ENCODE measurements at regions not wholly inside any gene's neighbourhood (a gene's known extent, or its start where the extent isn't known, plus 50 kb on each side); places are given as distances from the start of the nearest gene placed in this dataset.

DNA sequence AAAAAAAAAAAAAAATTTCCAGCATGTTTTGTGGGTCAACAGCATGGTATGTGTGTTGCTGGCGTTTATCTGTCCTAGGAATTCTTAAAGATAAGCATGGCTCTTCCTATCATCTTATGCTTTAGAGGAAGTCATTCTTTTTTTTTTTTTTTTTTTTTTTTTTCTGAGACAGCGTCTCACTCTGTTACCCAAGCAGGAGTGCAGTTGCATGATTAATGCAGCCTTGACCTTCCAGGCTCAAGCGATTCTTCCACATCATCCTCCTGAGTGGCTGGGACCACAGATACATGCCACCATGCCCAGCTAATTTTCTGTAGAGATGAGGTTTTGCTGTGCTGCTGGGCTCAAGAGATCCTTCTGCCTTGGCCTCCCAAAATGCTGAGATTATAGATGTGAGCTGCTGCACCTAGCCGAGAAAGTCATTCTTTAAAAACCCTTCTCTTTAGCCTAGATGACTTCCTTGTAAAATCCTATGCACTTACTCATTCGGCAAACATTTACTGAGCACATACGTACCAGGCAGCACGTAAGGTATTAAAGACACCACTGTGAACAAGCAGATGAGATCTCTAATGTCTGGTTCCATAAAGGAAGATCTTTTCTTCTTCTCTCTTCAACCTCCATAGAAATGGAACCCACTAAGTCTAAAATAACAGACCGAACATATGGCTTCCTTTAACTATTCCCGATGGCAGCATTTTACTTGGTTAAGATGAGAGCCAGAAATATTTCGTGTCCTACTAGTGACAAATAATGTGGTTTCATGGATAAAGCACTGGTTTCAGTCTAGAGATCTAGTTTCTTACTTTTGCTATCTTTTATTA is 122.4 kb downstream of the RIN2 start:
- no peak overlapping the region for H2AFZ ChIP-seq (ENCODE audit: low read depth, low read length)

DNA sequence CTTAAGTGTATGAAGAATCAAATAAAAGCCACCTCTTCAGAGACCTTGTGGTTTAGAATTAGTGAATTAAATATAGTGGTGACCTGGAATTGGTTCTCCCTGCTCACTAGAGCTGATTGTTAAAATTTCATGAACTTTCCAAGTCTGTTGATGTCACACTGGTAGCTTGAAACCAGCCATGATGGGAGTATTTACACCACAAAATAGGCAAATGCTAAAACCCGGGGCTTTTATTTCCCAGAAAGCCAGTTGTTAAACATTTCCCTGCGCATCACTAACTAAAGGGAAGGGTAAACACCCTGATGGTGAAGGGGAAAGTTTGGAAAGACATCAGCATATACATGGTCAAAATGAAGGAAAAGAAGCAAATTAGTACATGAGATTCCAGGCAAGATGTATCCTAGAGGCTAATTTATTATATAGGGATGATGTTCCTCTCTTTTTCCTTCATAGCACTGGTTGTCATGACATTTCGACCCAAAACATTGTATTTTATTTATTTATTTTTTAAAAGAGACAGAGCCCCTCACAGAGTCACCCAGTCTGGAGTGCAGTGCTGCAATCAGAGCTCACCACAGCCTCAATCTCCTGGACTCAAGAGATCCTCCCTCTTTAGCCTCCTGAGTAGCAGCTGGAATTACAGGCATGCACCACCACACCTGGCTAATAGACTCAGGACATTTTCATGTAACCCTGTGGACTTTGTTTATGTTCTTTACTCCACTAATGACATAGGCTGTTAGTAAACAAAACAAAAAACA is 123.2 kb downstream of the RIN2 start:
- Histone ChIP-seq H3K9ac (ENCODE audit: low read length) (no peak overlapping the region), H3K9me3 (ENCODE audit: insufficient read depth, low read length) (no peaks in the 10 kb centered on the region), H3K4me1 (ENCODE audit: low read length) (no peaks in the 10 kb centered on the region), H3K4me3 (ENCODE audit: low read length) (no peak overlapping the region), H2AFZ (ENCODE audit: low read depth, low read length) (no peak overlapping the region), H3K27me3 (ENCODE audit: low read depth, low read length) (peaks cover 16% of the 10 kb centered on the region), H3K36me3 (replicated peaks; ENCODE audit: low read depth, low read length) (no peaks in the 10 kb centered on the region), H4K20me1 (ENCODE audit: insufficient read depth, low read length) (no peaks in the 10 kb centered on the region), H3K79me2 (ENCODE audit: low read length) (no peaks in the 10 kb centered on the region), H3K27ac (ENCODE audit: low read length) (no peak overlapping the region), H3K4me2 (ENCODE audit: low read length) (no peak overlapping the region)
- TF ChIP-seq EZH2phosphoT487 (IDR thresholded peaks at IDR 0.05; ENCODE audit: low read depth), result no peak
- TF ChIP-seq, protein P1, sequence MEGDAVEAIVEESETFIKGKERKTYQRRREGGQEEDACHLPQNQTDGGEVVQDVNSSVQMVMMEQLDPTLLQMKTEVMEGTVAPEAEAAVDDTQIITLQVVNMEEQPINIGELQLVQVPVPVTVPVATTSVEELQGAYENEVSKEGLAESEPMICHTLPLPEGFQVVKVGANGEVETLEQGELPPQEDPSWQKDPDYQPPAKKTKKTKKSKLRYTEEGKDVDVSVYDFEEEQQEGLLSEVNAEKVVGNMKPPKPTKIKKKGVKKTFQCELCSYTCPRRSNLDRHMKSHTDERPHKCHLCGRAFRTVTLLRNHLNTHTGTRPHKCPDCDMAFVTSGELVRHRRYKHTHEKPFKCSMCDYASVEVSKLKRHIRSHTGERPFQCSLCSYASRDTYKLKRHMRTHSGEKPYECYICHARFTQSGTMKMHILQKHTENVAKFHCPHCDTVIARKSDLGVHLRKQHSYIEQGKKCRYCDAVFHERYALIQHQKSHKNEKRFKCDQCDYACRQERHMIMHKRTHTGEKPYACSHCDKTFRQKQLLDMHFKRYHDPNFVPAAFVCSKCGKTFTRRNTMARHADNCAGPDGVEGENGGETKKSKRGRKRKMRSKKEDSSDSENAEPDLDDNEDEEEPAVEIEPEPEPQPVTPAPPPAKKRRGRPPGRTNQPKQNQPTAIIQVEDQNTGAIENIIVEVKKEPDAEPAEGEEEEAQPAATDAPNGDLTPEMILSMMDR (IDR thresholded peaks at IDR 0.05; ENCODE audit: low read depth, low read length), result no peak

More for the DNA sequence above, 122.4 kb downstream of the RIN2 start:
- no peak overlapping the region for H3K9ac ChIP-seq (ENCODE audit: low read length)
- TF ChIP-seq, protein P1 (IDR thresholded peaks at IDR 0.05; ENCODE audit: low read depth, low read length), result no peak
- TF ChIP-seq EZH2phosphoT487 (IDR thresholded peaks at IDR 0.05; ENCODE audit: low read depth), result no peak
- H4K20me1 ChIP-seq (ENCODE audit: insufficient read depth, low read length), result no peaks in the 10 kb centered on the region
- H3K9me3 ChIP-seq (ENCODE audit: insufficient read depth, low read length), result no peaks in the 10 kb centered on the region
- H3K4me3 ChIP-seq (ENCODE audit: low read length), result no peak overlapping the region
- H3K36me3 ChIP-seq (replicated peaks; ENCODE audit: low read depth, low read length), result no peaks in the 10 kb centered on the region
- H3K27ac ChIP-seq (ENCODE audit: low read length), result no peak overlapping the region
- H3K79me2 ChIP-seq (ENCODE audit: low read length), result no peaks in the 10 kb centered on the region
- H3K27me3 ChIP-seq (ENCODE audit: low read depth, low read length), result peaks cover 16% of the 10 kb centered on the region
- no peak overlapping the region for H3K4me2 ChIP-seq (ENCODE audit: low read length)
- H3K4me1 ChIP-seq (ENCODE audit: low read length), result no peaks in the 10 kb centered on the region

DNA sequence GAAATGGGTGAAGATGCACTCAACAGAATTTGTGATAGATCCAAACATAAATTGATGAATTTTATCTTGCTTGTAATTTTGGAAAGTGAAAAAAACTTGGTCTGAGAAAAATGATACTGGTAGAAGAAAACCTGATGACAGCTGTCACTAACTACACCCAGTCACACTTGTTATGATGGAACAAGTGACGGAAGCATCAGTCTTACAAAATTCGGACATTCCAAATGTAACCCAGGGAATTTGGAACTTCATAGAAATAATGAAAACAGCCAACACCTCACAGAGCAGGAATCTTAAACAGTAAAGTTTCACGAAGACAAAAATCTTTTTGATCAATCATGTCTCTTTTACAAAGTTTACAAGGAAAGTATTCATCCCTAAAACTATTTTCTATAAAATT is 123.9 kb downstream of the RIN2 start:
- no peak for TF ChIP-seq EZH2phosphoT487 (IDR thresholded peaks at IDR 0.05; ENCODE audit: low read depth)
- TF ChIP-seq, protein P1 (IDR thresholded peaks at IDR 0.05; ENCODE audit: low read depth, low read length), result no peak
- H3K4me1 ChIP-seq (ENCODE audit: low read length), result no peaks in the 10 kb centered on the region
- H3K27ac ChIP-seq (ENCODE audit: low read length), result no peak overlapping the region
- no peaks in the 10 kb centered on the region for H3K79me2 ChIP-seq (ENCODE audit: low read length)
- H4K20me1 ChIP-seq (ENCODE audit: insufficient read depth, low read length), result no peaks in the 10 kb centered on the region
- H3K4me2 ChIP-seq (ENCODE audit: low read length), result no peak overlapping the region
- no peaks in the 10 kb centered on the region for H3K36me3 ChIP-seq (replicated peaks; ENCODE audit: low read depth, low read length)
- peaks cover 16% of the 10 kb centered on the region for H3K27me3 ChIP-seq (ENCODE audit: low read depth, low read length)
- H3K9me3 ChIP-seq (ENCODE audit: insufficient read depth, low read length), result no peaks in the 10 kb centered on the region
- H2AFZ ChIP-seq (ENCODE audit: low read depth, low read length), result no peak overlapping the region
- no peak overlapping the region for H3K4me3 ChIP-seq (ENCODE audit: low read length)
- H3K9ac ChIP-seq (ENCODE audit: low read length), result no peak overlapping the region

DNA sequence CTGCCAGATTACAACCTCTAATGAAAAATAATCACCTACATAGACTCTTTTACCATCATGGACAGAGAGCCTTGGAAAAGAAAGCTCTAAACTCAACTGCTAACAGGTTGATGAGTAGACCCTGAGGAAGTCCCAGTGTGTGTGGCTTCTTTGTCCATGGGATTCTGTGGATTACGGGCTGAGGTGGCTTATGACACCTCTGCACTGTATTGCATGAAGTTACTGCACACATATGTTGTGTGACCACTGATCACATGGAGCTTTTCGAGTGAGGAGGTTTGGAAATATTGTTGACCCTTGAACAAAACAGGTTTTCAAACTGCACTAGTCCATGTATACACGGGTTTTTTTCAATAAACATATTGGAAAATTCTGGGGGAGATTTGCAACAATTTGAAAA is 124.4 kb downstream of the RIN2 start:
- Histone ChIP-seq H3K9me3 (ENCODE audit: insufficient read depth, low read length) (no peaks in the 10 kb centered on the region), H3K36me3 (replicated peaks; ENCODE audit: low read depth, low read length) (no peaks in the 10 kb centered on the region), H3K27me3 (ENCODE audit: low read depth, low read length) (peaks cover 18% of the 10 kb centered on the region), H3K4me1 (ENCODE audit: low read length) (no peaks in the 10 kb centered on the region), H3K79me2 (ENCODE audit: low read length) (no peaks in the 10 kb centered on the region), H3K4me2 (ENCODE audit: low read length) (no peak overlapping the region), H3K27ac (ENCODE audit: low read length) (no peak overlapping the region), H3K9ac (ENCODE audit: low read length) (no peak overlapping the region), H2AFZ (ENCODE audit: low read depth, low read length) (no peak overlapping the region), H3K4me3 (ENCODE audit: low read length) (no peak overlapping the region), H4K20me1 (ENCODE audit: insufficient read depth, low read length) (no peaks in the 10 kb centered on the region)
- TF ChIP-seq EZH2phosphoT487 (IDR thresholded peaks at IDR 0.05; ENCODE audit: low read depth), result no peak
- TF ChIP-seq, protein P1 (IDR thresholded peaks at IDR 0.05; ENCODE audit: low read depth, low read length), result no peak
